Activated CD4-positive, alpha-beta T cell treated with anti-CD3 and anti-CD28 coated beads, Interleukin-2, amount 10 ng/mL, durations not matched to agents 7 days and 5 days (primary cell): ENCODE measurements at regions not wholly inside any gene's neighbourhood (a gene's known extent, or its start where the extent isn't known, plus 50 kb on each side); places are given as distances from the start of the nearest gene placed in this dataset.

Experiments
- CTCF ChIA-PET: fragments of 350-600 bp; sonication (Branson Sonifier 250); formaldehyde crosslinking; loops from one replicate; lab custom pipeline; 2021; ENCODE audit warnings: antibody characterized with exemption; lab: Charles Lee
- POLR2A ChIA-PET: fragments of 350-600 bp; sonication (Branson Sonifier 250); formaldehyde crosslinking; loops from one replicate; lab custom pipeline; 2021; ENCODE audit warnings: antibody characterized with exemption; lab: Charles Lee
- DNase-seq: peaks from one replicate; pipeline ENCODE4 v3.0.0-alpha.2; 2020
- H3K27ac Mint-ChIP-seq: one replicate; pipeline ENCODE4 v1.8.0; 2021; ENCODE audit warnings: mild to moderate bottlenecking, moderate library complexity, mixed read lengths
- H3K27me3 Mint-ChIP-seq: one replicate; pipeline ENCODE4 v1.8.0; 2021; ENCODE audit warnings: mixed read lengths
- H3K36me3 Mint-ChIP-seq: one replicate; pipeline ENCODE4 v1.8.0; 2021; ENCODE audit warnings: low read depth, mixed read lengths
- H3K4me1 Mint-ChIP-seq: one replicate; pipeline ENCODE4 v1.8.0; 2021; ENCODE audit warnings: mixed read lengths
- H3K4me3 Mint-ChIP-seq: one replicate; pipeline ENCODE4 v1.8.0; 2021; ENCODE audit warnings: mild to moderate bottlenecking, moderate library complexity, mixed read lengths
- H3K9me3 Mint-ChIP-seq: one replicate; pipeline ENCODE4 v1.8.0; 2021; ENCODE audit warnings: mixed read lengths

GRCh38 chr15:25184356-25185155 is 229.8 kb downstream of the SNRPN start:
- Mint-ChIP-seq H3K36me3 (no peaks in the 10 kb centered on the region), H3K27ac (no peak overlapping the region), H3K27me3 (no peaks in the 10 kb centered on the region), H3K4me3 (no peak overlapping the region), H3K4me1 (no peaks in the 10 kb centered on the region), H3K9me3 (peaks cover 31% of the 10 kb centered on the region)
- no peak for DNase-seq
- ChIA-PET POLR2A (no interaction called here), CTCF (no interaction called here)

- DNase-seq: no peak
- Mint-ChIP-seq H3K4me3 (no peak overlapping the region), H3K27me3 (no peaks in the 10 kb centered on the region), H3K27ac (no peak overlapping the region), H3K4me1 (no peaks in the 10 kb centered on the region), H3K36me3 (no peaks in the 10 kb centered on the region), H3K9me3 (peaks cover 35% of the 10 kb centered on the region)
- CTCF ChIA-PET: no interaction called here
- POLR2A ChIA-PET: no interaction called here
Measured at GRCh38 chr15:25185156-25185710, 230.4 kb downstream of the SNRPN start.

- H3K36me3 Mint-ChIP-seq: no peaks in the 10 kb centered on the region
- ChIA-PET CTCF (no interaction called here), POLR2A (no interaction called here)
- no peak overlapping the region for H3K27ac Mint-ChIP-seq
- H3K4me1 Mint-ChIP-seq: no peaks in the 10 kb centered on the region
- H3K27me3 Mint-ChIP-seq: no peaks in the 10 kb centered on the region
- DNase-seq: no peak
- H3K9me3 Mint-ChIP-seq: peaks cover 35% of the 10 kb centered on the region
- H3K4me3 Mint-ChIP-seq: no peak overlapping the region
Measured at GRCh38 chr15:25185791-25186190, 231.0 kb downstream of the SNRPN start.

GRCh38 chr15:25186411-25186810 is 231.6 kb downstream of the SNRPN start:
- CTCF ChIA-PET: no interaction called here
- peaks cover 35% of the 10 kb centered on the region for H3K9me3 Mint-ChIP-seq
- POLR2A ChIA-PET: no interaction called here

GRCh38 chr15:25186906-25187645 is 232.3 kb downstream of the SNRPN start:
- CTCF ChIA-PET: no interaction called here

More at GRCh38 chr15:25186411-25186810, 231.6 kb downstream of the SNRPN start:
- no peak for DNase-seq
- Mint-ChIP-seq H3K36me3 (no peaks in the 10 kb centered on the region), H3K4me3 (no peak overlapping the region), H3K27me3 (no peaks in the 10 kb centered on the region), H3K4me1 (no peaks in the 10 kb centered on the region), H3K27ac (no peak overlapping the region)

GRCh38 chr15:25188051-25188450 is 233.3 kb downstream of the SNRPN start:
- H3K4me1 Mint-ChIP-seq: no peaks in the 10 kb centered on the region
- ChIA-PET CTCF (no interaction called here), POLR2A (no interaction called here)
- H3K27me3 Mint-ChIP-seq: no peaks in the 10 kb centered on the region
- no peaks in the 10 kb centered on the region for H3K36me3 Mint-ChIP-seq
- H3K9me3 Mint-ChIP-seq: peaks cover 31% of the 10 kb centered on the region
- H3K4me3 Mint-ChIP-seq: no peak overlapping the region
- no peak overlapping the region for H3K27ac Mint-ChIP-seq
- DNase-seq: no peak

More at GRCh38 chr15:25186906-25187645, 232.3 kb downstream of the SNRPN start:
- Mint-ChIP-seq H3K36me3 (no peaks in the 10 kb centered on the region), H3K9me3 (peaks cover 37% of the 10 kb centered on the region), H3K4me1 (no peaks in the 10 kb centered on the region), H3K4me3 (no peak overlapping the region), H3K27ac (no peak overlapping the region), H3K27me3 (no peaks in the 10 kb centered on the region)
- POLR2A ChIA-PET: no interaction called here
- DNase-seq: no peak

- Mint-ChIP-seq H3K36me3 (no peaks in the 10 kb centered on the region), H3K9me3 (peaks cover 25% of the 10 kb centered on the region), H3K4me1 (no peaks in the 10 kb centered on the region), H3K27me3 (no peaks in the 10 kb centered on the region), H3K4me3 (no peak overlapping the region), H3K27ac (no peak overlapping the region)
- ChIA-PET CTCF (interaction anchor here (0.6 kb wide), 1 partner anchor 919 kb away, joined by 4 read pairs; no protein-coding TSS in a partner anchor), POLR2A (no interaction called here)
- no peak for DNase-seq
Measured at GRCh38 chr15:25188551-25189101, 233.8 kb downstream of the SNRPN start.

- no peak overlapping the region for H3K27ac Mint-ChIP-seq
- CTCF ChIA-PET: no interaction called here
- POLR2A ChIA-PET: no interaction called here
- H3K27me3 Mint-ChIP-seq: no peaks in the 10 kb centered on the region
- no peak for DNase-seq
- no peak overlapping the region for H3K4me3 Mint-ChIP-seq
- H3K36me3 Mint-ChIP-seq: no peaks in the 10 kb centered on the region
- H3K4me1 Mint-ChIP-seq: no peaks in the 10 kb centered on the region
- H3K9me3 Mint-ChIP-seq: peaks cover 23% of the 10 kb centered on the region
Measured at GRCh38 chr15:25189551-25189950, 234.8 kb downstream of the SNRPN start.

- POLR2A ChIA-PET: no interaction called here
- no peaks in the 10 kb centered on the region for H3K4me1 Mint-ChIP-seq
- no peak overlapping the region for H3K4me3 Mint-ChIP-seq
- peaks cover 17% of the 10 kb centered on the region for H3K9me3 Mint-ChIP-seq
- DNase-seq: no peak
- CTCF ChIA-PET: no interaction called here
- no peaks in the 10 kb centered on the region for H3K27me3 Mint-ChIP-seq
- no peak overlapping the region for H3K27ac Mint-ChIP-seq
- H3K36me3 Mint-ChIP-seq: no peaks in the 10 kb centered on the region
Measured at GRCh38 chr15:25192651-25193050, 237.9 kb downstream of the SNRPN start.

GRCh38 chr15:25207369-25207768 is 231.5 kb downstream of the UBE3A start:
- CTCF ChIA-PET: no interaction called here
- no peak for DNase-seq
- H3K4me3 Mint-ChIP-seq: no peak overlapping the region
- no peaks in the 10 kb centered on the region for H3K27me3 Mint-ChIP-seq
- H3K9me3 Mint-ChIP-seq: peaks cover 19% of the 10 kb centered on the region
- H3K27ac Mint-ChIP-seq: peak overlapping the region; percentile 31
- H3K36me3 Mint-ChIP-seq: no peaks in the 10 kb centered on the region
- POLR2A ChIA-PET: no interaction called here
- no peaks in the 10 kb centered on the region for H3K4me1 Mint-ChIP-seq

- Mint-ChIP-seq H3K4me3 (no peak overlapping the region), H3K27ac (no peak overlapping the region), H3K36me3 (no peaks in the 10 kb centered on the region), H3K9me3 (peaks cover 19% of the 10 kb centered on the region), H3K27me3 (no peaks in the 10 kb centered on the region), H3K4me1 (no peaks in the 10 kb centered on the region)
- CTCF ChIA-PET: no interaction called here
- no peak for DNase-seq
- POLR2A ChIA-PET: no interaction called here
Measured at GRCh38 chr15:25208735-25209134, 230.1 kb downstream of the UBE3A start.

GRCh38 chr15:25220834-25221233 is 218.0 kb downstream of the UBE3A start:
- POLR2A ChIA-PET: no interaction called here
- Mint-ChIP-seq H3K27ac (no peak overlapping the region), H3K9me3 (peaks cover 18% of the 10 kb centered on the region), H3K4me3 (no peak overlapping the region), H3K36me3 (no peaks in the 10 kb centered on the region), H3K27me3 (no peaks in the 10 kb centered on the region), H3K4me1 (no peaks in the 10 kb centered on the region)
- no peak for DNase-seq
- CTCF ChIA-PET: no interaction called here

GRCh38 chr15:25224396-25224795 is 214.4 kb downstream of the UBE3A start:
- POLR2A ChIA-PET: no interaction called here
- Mint-ChIP-seq H3K27me3 (no peaks in the 10 kb centered on the region), H3K4me3 (no peak overlapping the region), H3K36me3 (no peaks in the 10 kb centered on the region), H3K9me3 (peaks cover 21% of the 10 kb centered on the region), H3K4me1 (no peaks in the 10 kb centered on the region), H3K27ac (no peak overlapping the region)
- CTCF ChIA-PET: no interaction called here
- no peak for DNase-seq
